HG03103 (cell line): ENCODE measurements at regions not wholly inside any gene's neighbourhood (a gene's known extent, or its start where the extent isn't known, plus 50 kb on each side); places are given as distances from the start of the nearest gene placed in this dataset.
"Not testable (repeated sequence)": the region's sequence is repeated elsewhere in the genome, so short reads cannot be mapped to it uniquely, and the experiment has no call there.

ENCODE experiments used
- ATAC-seq: cut with Tn5 transposase; IDR thresholded peaks from one replicate; pipeline ENCODE4 v1.9.1; 2021; ENCODE audit warnings: low read depth; ENCODE audit not compliant: unreplicated experiment

- no peak for ATAC-seq
These were observed 146.8 kb upstream of the TMEM229A start for GRCh38 chr7:124179641-124180040.

- no peak for ATAC-seq
These were observed 145.0 kb upstream of the TMEM229A start for GRCh38 chr7:124177891-124178290.

DNA sequence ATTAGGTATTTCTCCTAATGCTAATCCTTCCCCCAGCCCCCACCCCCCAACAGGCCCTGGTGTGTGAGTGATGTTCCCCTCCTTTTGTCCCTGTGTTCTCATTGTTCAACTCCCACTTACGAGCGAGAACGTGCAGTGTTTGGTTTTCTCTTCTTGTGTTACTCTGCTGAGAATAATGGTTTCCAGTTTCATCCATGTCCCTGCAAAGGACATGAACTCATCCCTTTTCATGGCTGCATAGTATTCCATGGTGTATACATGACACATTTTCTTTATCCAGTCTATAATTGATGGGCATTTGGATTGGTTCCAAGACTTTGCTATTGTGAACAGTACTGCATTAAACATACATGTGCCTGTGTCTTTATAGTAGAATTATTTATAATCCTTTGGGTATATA lies 138.9 kb upstream of the TMEM229A start:
- ATAC-seq: not testable (repeated sequence)

- no peak for ATAC-seq
These were observed 138.2 kb upstream of the TMEM229A start for GRCh38 chr7:124171068-124171467.

- no peak for ATAC-seq
These were observed 135.7 kb upstream of the TMEM229A start for GRCh38 chr7:124168616-124169015.

DNA sequence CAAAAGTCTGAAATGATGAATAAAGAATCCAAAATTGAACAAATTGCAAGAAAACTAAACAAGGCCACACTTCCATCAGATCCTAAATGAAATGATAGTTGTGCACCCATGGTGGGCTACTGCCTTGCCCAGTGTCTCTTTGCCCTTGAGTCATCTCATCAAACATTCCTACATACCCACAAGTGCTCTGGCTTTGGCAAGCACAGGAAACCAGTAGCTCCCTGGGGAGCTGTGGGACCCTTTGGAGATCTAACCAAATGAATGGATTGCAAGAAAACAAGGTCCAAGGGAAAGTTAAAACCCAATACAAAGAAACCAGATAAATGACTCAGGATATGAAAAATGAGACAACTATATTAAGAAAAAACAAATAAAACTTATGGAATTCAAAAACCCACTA lies 129.8 kb upstream of the TMEM229A start:
- ATAC-seq: no peak

GRCh38 chr7:124155432-124156022 lies 122.7 kb upstream of the TMEM229A start:
- peak; percentile 54 for ATAC-seq

DNA sequence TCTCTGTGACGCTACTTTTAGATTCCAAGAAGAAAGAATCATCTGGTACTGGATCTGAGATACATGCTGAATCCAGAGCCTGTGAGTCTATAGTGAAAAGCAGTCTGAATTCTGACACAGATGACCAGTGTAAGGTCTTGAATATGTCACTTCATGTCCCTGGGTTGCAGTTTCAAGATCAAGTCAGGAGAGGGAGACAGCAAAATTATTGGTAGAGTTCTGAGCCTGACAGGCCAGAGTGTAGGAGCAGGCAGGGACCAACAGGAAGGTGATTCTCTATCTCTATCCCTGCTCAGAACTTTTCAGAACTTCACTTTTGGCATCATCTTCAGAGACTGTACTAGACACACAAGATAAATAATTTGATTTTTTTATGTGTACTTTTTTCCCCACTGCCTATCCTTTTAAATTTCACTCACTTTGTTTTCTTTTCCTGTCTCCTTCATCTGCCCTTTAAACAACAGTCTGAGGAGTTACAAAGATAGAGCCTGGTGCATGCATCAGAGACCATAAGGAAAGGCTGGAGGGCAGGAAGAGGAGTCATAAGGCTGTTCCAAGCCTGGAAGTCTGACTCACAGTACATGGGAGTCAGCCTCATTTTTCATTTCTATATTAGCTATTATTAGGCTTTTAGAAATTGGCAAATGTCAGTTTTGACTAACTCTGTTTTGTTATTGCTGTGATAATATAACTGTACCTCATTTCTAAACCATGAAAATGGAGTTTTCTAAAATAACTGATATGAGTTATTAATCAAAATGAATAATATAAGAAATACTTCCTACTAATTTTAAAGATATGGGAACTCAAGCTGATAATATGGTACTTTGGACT lies 120.2 kb upstream of the TMEM229A start:
- ATAC-seq: no peak

GRCh38 chr7:124137664-124138063 lies 104.8 kb upstream of the TMEM229A start:
- ATAC-seq: no peak

GRCh38 chr7:124124201-124124600 lies 91.3 kb upstream of the TMEM229A start:
- no peak for ATAC-seq

- ATAC-seq: no peak
These were observed 88.0 kb upstream of the TMEM229A start for GRCh38 chr7:124120911-124121310.

DNA sequence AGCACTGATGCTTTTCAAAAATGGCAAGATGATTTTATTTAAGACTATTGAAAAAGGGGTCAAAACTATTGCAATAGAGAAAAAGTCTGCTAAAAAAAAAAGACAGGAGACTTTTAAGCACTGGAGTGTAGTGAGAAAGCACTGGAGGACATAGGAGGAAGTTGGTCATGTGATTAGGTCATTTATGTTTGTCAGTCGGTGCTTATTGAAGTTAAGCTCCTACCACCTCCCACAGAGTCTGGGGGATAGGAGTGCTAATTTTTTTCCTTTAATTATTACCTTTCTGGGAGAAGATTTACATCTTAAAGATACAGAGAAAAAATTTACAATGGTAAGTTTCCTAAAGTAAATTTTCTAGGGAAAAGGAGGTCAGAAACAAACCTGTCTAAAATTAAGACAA lies 80.2 kb upstream of the TMEM229A start:
- no peak for ATAC-seq

DNA sequence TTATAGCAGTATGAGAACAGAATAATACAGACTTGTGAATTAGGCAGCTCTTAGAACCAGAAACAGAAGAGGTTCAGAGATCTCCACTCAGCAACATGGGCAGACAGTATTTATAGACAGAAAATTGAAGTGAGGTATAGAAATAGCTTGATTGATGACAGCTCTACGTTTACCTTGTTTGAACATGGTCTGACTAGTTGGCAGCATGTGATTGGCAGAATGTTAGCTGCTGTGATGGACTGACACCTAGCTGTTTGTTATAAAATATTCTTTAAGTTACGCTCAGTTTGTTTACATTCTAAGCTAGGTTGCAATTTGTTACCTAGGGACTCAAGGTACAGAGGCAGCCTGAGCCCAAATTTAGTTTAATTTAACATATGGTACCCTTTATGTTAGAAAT lies 73.7 kb upstream of the TMEM229A start:
- ATAC-seq: no peak

GRCh38 chr7:124101173-124101768 lies 68.4 kb upstream of the TMEM229A start:
- ATAC-seq: no peak

- no peak for ATAC-seq
These were observed 67.3 kb upstream of the TMEM229A start for GRCh38 chr7:124100190-124100589.

GRCh38 chr7:124099585-124099984 lies 66.7 kb upstream of the TMEM229A start:
- not testable (repeated sequence) for ATAC-seq

DNA sequence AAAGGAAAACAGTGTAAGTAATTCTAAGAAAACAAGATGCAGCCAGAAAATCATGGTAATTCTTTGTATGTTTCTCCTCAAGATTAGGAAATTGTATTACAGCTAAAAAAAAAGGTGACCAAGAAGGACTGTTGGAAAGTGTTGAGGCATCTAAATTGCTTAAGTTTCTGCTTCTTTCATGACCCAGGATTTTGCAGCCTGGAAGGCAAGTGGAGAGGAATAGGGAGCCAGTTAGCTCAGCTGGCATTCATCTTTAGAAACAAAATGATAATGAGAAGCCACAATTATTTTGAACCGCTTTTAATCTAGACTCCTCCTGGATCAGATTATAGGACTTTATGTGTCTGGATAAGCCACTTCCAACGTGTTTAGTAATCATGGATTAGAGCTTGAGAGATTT lies 56.8 kb upstream of the TMEM229A start:
- ATAC-seq: no peak

DNA sequence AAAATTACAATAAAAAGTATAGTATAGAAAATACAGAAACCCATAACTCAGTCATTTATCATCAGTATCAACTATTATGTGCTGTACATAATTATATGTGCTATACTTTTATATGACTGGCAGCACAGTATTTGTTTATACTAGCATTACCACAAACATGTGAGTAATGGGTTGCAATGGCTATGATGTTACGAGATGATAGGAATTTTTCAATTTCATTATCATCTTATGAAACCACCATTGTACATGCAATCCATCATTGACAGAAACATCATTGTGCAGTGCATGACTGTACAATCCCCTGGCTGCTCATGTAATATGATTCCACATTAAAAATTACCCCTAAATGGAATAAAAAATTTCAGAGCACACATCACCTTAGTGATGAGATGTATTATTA lies 55.7 kb upstream of the TMEM229A start:
- no peak for ATAC-seq

DNA sequence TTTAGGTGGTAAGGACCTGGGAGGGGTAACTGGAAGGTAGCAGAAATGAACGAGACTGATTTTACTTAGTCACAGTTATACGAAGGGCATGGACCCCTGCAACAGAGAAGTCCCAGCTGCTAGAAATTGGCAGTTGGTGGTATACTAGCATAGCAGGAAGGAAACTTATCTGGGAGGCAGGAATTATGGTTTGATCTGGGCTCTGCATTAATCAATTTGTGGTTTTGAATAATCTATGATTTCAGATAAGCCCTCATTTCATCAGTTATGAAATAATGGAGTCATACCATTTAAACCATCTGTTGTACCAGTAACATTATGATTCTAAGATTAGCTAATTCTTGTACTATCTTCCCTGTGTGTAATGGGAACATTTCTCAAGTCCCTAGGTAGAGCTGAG lies 54.0 kb upstream of the TMEM229A start:
- ATAC-seq: no peak

- ATAC-seq: no peak
These were observed 52.3 kb upstream of the TMEM229A start for GRCh38 chr7:124085179-124085578.

GRCh38 chr7:124084024-124084423 lies 51.2 kb upstream of the TMEM229A start:
- no peak for ATAC-seq
